ENCODE measurements at regions not wholly inside any gene's neighbourhood (a gene's known extent, or its start where the extent isn't known, plus 50 kb on each side); places are given as distances from the start of the nearest gene placed in this dataset.

GRCh38 chr3:103960819-103961218 is 1405.9 kb upstream of the ALCAM start:
- DNase-seq (ENCODE audit: extremely low read depth, low read depth) = no peak
- no peak for TF ChIP-seq CTCF (IDR thresholded peaks at IDR 0.05; ENCODE audit: low read depth, low read length, missing control alignments)
- H3K4me3 ChIP-seq (replicated peaks; ENCODE audit: low read depth, low read length) = no peak overlapping the region

- no peak for TF ChIP-seq CTCF (IDR thresholded peaks at IDR 0.05; ENCODE audit: low read depth, low read length, missing control alignments)
- no peak overlapping the region for H3K4me3 ChIP-seq (replicated peaks; ENCODE audit: low read depth, low read length)
- no peak for DNase-seq (ENCODE audit: extremely low read depth, low read depth)
Measured at GRCh38 chr3:103963599-103963998, 1403.1 kb upstream of the ALCAM start.

GRCh38 chr3:103965764-103966163 is 1400.9 kb upstream of the ALCAM start:
- TF ChIP-seq CTCF (IDR thresholded peaks at IDR 0.05; ENCODE audit: low read depth, low read length, missing control alignments) = no peak
- DNase-seq (ENCODE audit: extremely low read depth, low read depth) = no peak
- H3K4me3 ChIP-seq (replicated peaks; ENCODE audit: low read depth, low read length) = no peak overlapping the region

GRCh38 chr3:103966749-103967148 is 1400.0 kb upstream of the ALCAM start:
- DNase-seq (ENCODE audit: extremely low read depth, low read depth) = no peak
- no peak for TF ChIP-seq CTCF (IDR thresholded peaks at IDR 0.05; ENCODE audit: low read depth, low read length, missing control alignments)
- H3K4me3 ChIP-seq (replicated peaks; ENCODE audit: low read depth, low read length) = no peak overlapping the region

- no peak overlapping the region for H3K4me3 ChIP-seq (replicated peaks; ENCODE audit: low read depth, low read length)
- no peak for DNase-seq (ENCODE audit: extremely low read depth, low read depth)
- TF ChIP-seq CTCF (IDR thresholded peaks at IDR 0.05; ENCODE audit: low read depth, low read length, missing control alignments) = no peak
Measured at GRCh38 chr3:103968131-103968530, 1398.6 kb upstream of the ALCAM start.

- TF ChIP-seq CTCF (IDR thresholded peaks at IDR 0.05; ENCODE audit: low read depth, low read length, missing control alignments) = no peak
- DNase-seq (ENCODE audit: extremely low read depth, low read depth) = no peak
- H3K4me3 ChIP-seq (replicated peaks; ENCODE audit: low read depth, low read length) = no peak overlapping the region
Measured at GRCh38 chr3:103968751-103969150, 1398.0 kb upstream of the ALCAM start.

GRCh38 chr3:103976931-103977339 is 1389.8 kb upstream of the ALCAM start:
- no peak overlapping the region for H3K4me3 ChIP-seq (replicated peaks; ENCODE audit: low read depth, low read length)
- no peak for DNase-seq (ENCODE audit: extremely low read depth, low read depth)
- TF ChIP-seq CTCF (IDR thresholded peaks at IDR 0.05; ENCODE audit: low read depth, low read length, missing control alignments) = no peak

Data from HFF-Myc (cell line).